Loucy (cell line): ENCODE measurements at regions not wholly inside any gene's neighbourhood (a gene's known extent, or its start where the extent isn't known, plus 50 kb on each side); places are given as distances from the start of the nearest gene placed in this dataset.

Experiments used
- EZH2phosphoT487 ChIP-seq: fragments of 200-600 bp; IDR thresholded peaks from 2 replicates; pipeline ENCODE4 v1.6.1; 2018; ENCODE audit warnings: antibody characterized with exemption, mild to moderate bottlenecking, moderate library complexity, borderline replicate concordance
- TF ChIP-seq, protein P1 (sequence below): fragments of 200-600 bp; sonication (generic); conservative IDR thresholded peaks from 2 replicates; pipeline ENCODE4 v1.5.1; 2014; ENCODE audit warnings: mild to moderate bottlenecking, antibody characterized with exemption, low read length

DNA sequence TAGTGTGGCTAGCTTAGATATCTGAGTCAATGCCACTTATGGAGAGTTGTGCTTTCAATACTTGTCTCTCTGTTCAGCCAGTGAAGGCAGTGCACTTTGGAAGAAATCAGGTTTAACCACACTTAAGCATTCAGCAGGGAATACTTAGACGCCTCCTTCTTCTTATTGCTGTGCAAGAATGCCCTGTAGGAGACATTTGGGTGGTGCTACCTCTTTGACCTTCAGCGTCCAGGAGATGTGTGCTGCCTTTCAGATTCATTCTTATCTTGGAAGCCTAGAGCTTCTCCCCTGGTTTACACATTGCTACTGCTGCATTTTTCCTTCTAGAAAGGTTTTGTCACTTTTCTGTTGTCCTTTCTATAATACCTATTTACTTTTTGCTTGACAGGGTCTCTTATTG, 350.5 kb downstream of the ARL6IP6 start:
- TF ChIP-seq, protein P1, sequence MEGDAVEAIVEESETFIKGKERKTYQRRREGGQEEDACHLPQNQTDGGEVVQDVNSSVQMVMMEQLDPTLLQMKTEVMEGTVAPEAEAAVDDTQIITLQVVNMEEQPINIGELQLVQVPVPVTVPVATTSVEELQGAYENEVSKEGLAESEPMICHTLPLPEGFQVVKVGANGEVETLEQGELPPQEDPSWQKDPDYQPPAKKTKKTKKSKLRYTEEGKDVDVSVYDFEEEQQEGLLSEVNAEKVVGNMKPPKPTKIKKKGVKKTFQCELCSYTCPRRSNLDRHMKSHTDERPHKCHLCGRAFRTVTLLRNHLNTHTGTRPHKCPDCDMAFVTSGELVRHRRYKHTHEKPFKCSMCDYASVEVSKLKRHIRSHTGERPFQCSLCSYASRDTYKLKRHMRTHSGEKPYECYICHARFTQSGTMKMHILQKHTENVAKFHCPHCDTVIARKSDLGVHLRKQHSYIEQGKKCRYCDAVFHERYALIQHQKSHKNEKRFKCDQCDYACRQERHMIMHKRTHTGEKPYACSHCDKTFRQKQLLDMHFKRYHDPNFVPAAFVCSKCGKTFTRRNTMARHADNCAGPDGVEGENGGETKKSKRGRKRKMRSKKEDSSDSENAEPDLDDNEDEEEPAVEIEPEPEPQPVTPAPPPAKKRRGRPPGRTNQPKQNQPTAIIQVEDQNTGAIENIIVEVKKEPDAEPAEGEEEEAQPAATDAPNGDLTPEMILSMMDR: no peak
- TF ChIP-seq EZH2phosphoT487: no peak
